VCaP (cell line): ENCODE measurements at regions not wholly inside any gene's neighbourhood (a gene's known extent, or its start where the extent isn't known, plus 50 kb on each side); places are given as distances from the start of the nearest gene placed in this dataset.

ENCODE experiments used
- H3K27ac ChIP-seq: fragments of 450-650 bp; 2 replicates; pipeline ENCODE4 v1.5.1; 2017
- CTCF ChIP-seq: fragments of 450-650 bp; conservative IDR thresholded peaks from 2 replicates; pipeline ENCODE4 v1.5.1; 2017; ENCODE audit warnings: mild to moderate bottlenecking, moderate library complexity

GRCh38 chrY:7753711-7754110 lies 842.2 kb upstream of the AMELY start:
- no peak for TF ChIP-seq CTCF
- H3K27ac ChIP-seq, result no peak overlapping the region

- no peak for TF ChIP-seq CTCF
- no peak overlapping the region for H3K27ac ChIP-seq
Measured at GRCh38 chrY:7746781-7747180, 835.2 kb upstream of the AMELY start.

- H3K27ac ChIP-seq, result no peak overlapping the region
- no peak for TF ChIP-seq CTCF
Measured at GRCh38 chrY:7745581-7745901, 834.0 kb upstream of the AMELY start.

- no peak overlapping the region for H3K27ac ChIP-seq
- TF ChIP-seq CTCF, result peak; percentile 17; the same call in 1 of the 2 replicates
Measured at GRCh38 chrY:7744691-7745580, 833.4 kb upstream of the AMELY start.

GRCh38 chrY:7736847-7737365 lies 825.4 kb upstream of the AMELY start:
- H3K27ac ChIP-seq, result no peak overlapping the region
- TF ChIP-seq CTCF, result no peak

GRCh38 chrY:7731651-7732050 lies 820.1 kb upstream of the AMELY start:
- H3K27ac ChIP-seq, result no peak overlapping the region
- no peak for TF ChIP-seq CTCF

GRCh38 chrY:7730664-7731063 lies 819.1 kb upstream of the AMELY start:
- no peak overlapping the region for H3K27ac ChIP-seq

More at GRCh38 chrY:7730664-7731063, 819.1 kb upstream of the AMELY start:
- no peak for TF ChIP-seq CTCF
